A549 (cell line): ENCODE measurements at regions not wholly inside any gene's neighbourhood (a gene's known extent, or its start where the extent isn't known, plus 50 kb on each side); places are given as distances from the start of the nearest gene placed in this dataset.

ENCODE experiments used
- ATAC-seq, 2 experiments: fragments of 200-7000 bp in 1 of 2; fragments of >200 bp in 1 of 2; cut with Nextera tagmentation in 1 of 2; cut with Tn5 transposase in 1 of 2; 3 replicates each; pipeline versions ENCODE4 v1.8.0 to v1.9.1; 2018 to 2020; ENCODE audit warnings: mild to moderate bottlenecking in 1 of 2, moderate library complexity in 1 of 2
- CTCF ChIA-PET: fragments of 300-600 bp; sonication (Branson Sonifier 250); formaldehyde crosslinking; extraction: SDS; loops from one replicate; lab custom pipeline; 2021; ENCODE audit warnings: antibody characterized with exemption, inconsistent platforms; lab: Yijun Ruan, JAX
- POLR2A ChIA-PET: fragments of 350-600 bp; formaldehyde crosslinking; extraction: SDS; loops from one replicate; lab custom pipeline; 2021; ENCODE audit warnings: antibody characterized with exemption, inconsistent platforms; lab: Yijun Ruan, JAX
- DNase-seq, 2 experiments: peaks; one replicate each; pipeline versions ENCODE4 v3.0.0 to v3.0.0-alpha.2; 2011 to 2016; ENCODE audit warnings: low read depth in 1 of 2, low spot score in 1 of 2
- FAIRE-seq: peaks from 2 replicates; lab custom pipeline; 2011; peaks lifted over from hg19 to GRCh38; lab: Jason Lieb, UNC
- H3K27ac ChIP-seq, 2 experiments: fragments of >200 bp; sonication (Bioruptor Twin); formaldehyde crosslinking; 3 replicates each; pipeline ENCODE4 v1.5.1; 2016 to 2017
- H3K4me1 ChIP-seq: fragments of >200 bp; sonication (Bioruptor Twin); formaldehyde crosslinking; 3 replicates; pipeline ENCODE4 v1.6.1; 2016
- H3K4me2 ChIP-seq: fragments of >200 bp; sonication (Bioruptor Twin); formaldehyde crosslinking; 3 replicates; pipeline ENCODE4 v1.6.1; 2016
- H3K4me3 ChIP-seq: fragments of >200 bp; sonication (Bioruptor Twin); formaldehyde crosslinking; 3 replicates; pipeline ENCODE4 v1.5.1; 2016
- H3K9me3 ChIP-seq: fragments of >200 bp; sonication (Bioruptor Twin); formaldehyde crosslinking; 3 replicates; pipeline ENCODE4 v1.6.1; 2016
- ATOH8 ChIP-seq: fragments of 250-450 bp; sonication (Bioruptor Pico); IDR thresholded peaks from 2 replicates; pipeline ENCODE4 v1.5.0; 2020; ENCODE audit warnings: low read depth, mild to moderate bottlenecking, moderate library complexity
- CHD2 ChIP-seq: fragments of 150-350 bp; IDR thresholded peaks from 2 replicates; pipeline ENCODE4 v1.6.1; 2014; ENCODE audit warnings: low read length; ENCODE audit not compliant: partially characterized antibody
- CHD4 ChIP-seq: fragments of 200-600 bp; sonication (generic); IDR thresholded peaks from 2 replicates; pipeline ENCODE4 v1.6.1; 2016; ENCODE audit warnings: antibody characterized with exemption, mild to moderate bottlenecking, borderline replicate concordance
- CTCF ChIP-seq: fragments of >200 bp; sonication (Bioruptor Twin); formaldehyde crosslinking; IDR thresholded peaks from 3 replicates; pipeline ENCODE4 v1.5.1; 2016
- ELK1 ChIP-seq: fragments of 150-350 bp; IDR thresholded peaks from 2 replicates; pipeline ENCODE4 v1.6.1; 2014; ENCODE audit warnings: low read depth, mild to moderate bottlenecking, low read length
- FOSL2 ChIP-seq, 2 experiments: fragments of 450-650 bp in 1 of 2; fragments of >200 bp in 1 of 2; sonication (Bioruptor Twin) in 1 of 2; formaldehyde crosslinking; IDR thresholded peaks; 2 replicates each; pipeline versions ENCODE4 v1.5.0 to v1.6.1; 2016 to 2020; ENCODE audit warnings: mild to moderate bottlenecking in 1 of 2, moderate library complexity in 1 of 2
- HDAC2 ChIP-seq: fragments of 200-600 bp; sonication (generic); IDR thresholded peaks from 2 replicates; pipeline ENCODE4 v1.6.1; 2016
- HES2 ChIP-seq: fragments of >200 bp; sonication (Bioruptor Twin); formaldehyde crosslinking; IDR thresholded peaks from 2 replicates; pipeline ENCODE4 v1.6.1; 2016
- HMGXB4 ChIP-seq: fragments of 250-450 bp; sonication (Bioruptor Pico); IDR thresholded peaks from 2 replicates; pipeline ENCODE4 v1.5.0; 2021; ENCODE audit warnings: mild to moderate bottlenecking, moderate library complexity, borderline replicate concordance
- HOXB13 ChIP-seq: fragments of 250-450 bp; sonication (Bioruptor Pico); IDR thresholded peaks from 2 replicates; pipeline ENCODE4 v1.5.0; 2020; ENCODE audit warnings: low read depth, mild to moderate bottlenecking, moderate library complexity
- KDM5A ChIP-seq: fragments of 200-600 bp; sonication (generic); IDR thresholded peaks from 2 replicates; pipeline ENCODE4 v1.6.1; 2016; ENCODE audit warnings: antibody characterized with exemption, mild to moderate bottlenecking
- MYC ChIP-seq: IDR thresholded peaks from 2 replicates; pipeline ENCODE4 v1.6.1; 2012; ENCODE audit warnings: mild to moderate bottlenecking, inconsistent platforms, low read length, improper control_type of control experiment, borderline replicate concordance
- NR3C1 ChIP-seq: fragments of >200 bp; sonication (Bioruptor Twin); formaldehyde crosslinking; IDR thresholded peaks from 3 replicates; pipeline ENCODE4 v1.6.1; 2017
- SMC3 ChIP-seq: fragments of >200 bp; sonication (Bioruptor Twin); formaldehyde crosslinking; IDR thresholded peaks from 3 replicates; pipeline ENCODE4 v1.6.1; 2018; ENCODE audit warnings: inconsistent platforms
- TP53 ChIP-seq: fragments of 250-450 bp; sonication (Bioruptor Pico); IDR thresholded peaks from 2 replicates; pipeline ENCODE4 v1.5.0; 2021; ENCODE audit warnings: mild to moderate bottlenecking, moderate library complexity
- ZC3H11A ChIP-seq: fragments of 450-650 bp; IDR thresholded peaks from 2 replicates; pipeline ENCODE4 v1.6.1; 2014; ENCODE audit warnings: antibody characterized with exemption, mild to moderate bottlenecking
- ZFP36 ChIP-seq: fragments of 450-650 bp; IDR thresholded peaks from 2 replicates; pipeline ENCODE4 v1.6.1; 2014; ENCODE audit warnings: borderline replicate concordance; ENCODE audit not compliant: partially characterized antibody
- ZNF302 ChIP-seq: fragments of 250-450 bp; sonication (Bioruptor Pico); IDR thresholded peaks from 2 replicates; pipeline ENCODE4 v1.9.0; 2021; ENCODE audit warnings: inconsistent platforms, mild to moderate bottlenecking, moderate library complexity
- WGBS: methylation state at CpG from one replicate; pipeline ENCODE4 v1.1.6; 2017; ENCODE audit errors: missing lambda C conversion rate; 5-methylcytosine and 5-hydroxymethylcytosine counted together

GRCh38 chr1:60296794-60297193 is 223.2 kb upstream of the C1orf87 start:
- 17% methylated on average over 2 of the region's 2 CpGs for WGBS
- CTCF ChIA-PET = no interaction called here
- Histone ChIP-seq H3K4me2 (no peak overlapping the region), H3K4me1 (no peaks in the 10 kb centered on the region), H3K9me3 (no peaks in the 10 kb centered on the region), H3K4me3 (no peak overlapping the region), H3K27ac (no peak overlapping the region)
- POLR2A ChIA-PET = no interaction called here
- DNase-seq (no peak), FAIRE-seq (no peak), ATAC-seq (no peak)
- TF ChIP-seq HDAC2 (no peak), HOXB13 (CRISPR knock-in tag) (no peak), ATOH8 (CRISPR knock-in tag) (no peak), ELK1 (no peak), HMGXB4 (no peak)
- TF ChIP-seq, all 56 proteins: peak for 0

GRCh38 chr1:60292140-60292539 is 218.6 kb upstream of the C1orf87 start:
- ATAC-seq = no peak
- 6% methylated on average over 1 of the region's 1 CpG for WGBS
- CTCF ChIA-PET = no interaction called here

GRCh38 chr1:60290393-60290792 is 216.8 kb upstream of the C1orf87 start:
- TF ChIP-seq CTCF (no peak), MYC (no peak), HMGXB4 (no peak), SMC3 (no peak), NR3C1 (no peak), CHD4 (no peak), TP53 (CRISPR knock-in tag) (no peak), ELK1 (no peak), KDM5A (no peak), CHD2 (no peak)
- Histone ChIP-seq H3K4me3 (no peak overlapping the region), H3K9me3 (no peaks in the 10 kb centered on the region), H3K4me1 (no peaks in the 10 kb centered on the region), H3K27ac (no peak overlapping the region), H3K4me2 (no peak overlapping the region)
- POLR2A ChIA-PET = no interaction called here
- DNase-seq (no peak), FAIRE-seq (no peak), ATAC-seq (no peak)
- WGBS = 53% methylated on average over 6 of the region's 6 CpGs
- CTCF ChIA-PET = no interaction called here

More at GRCh38 chr1:60292140-60292539, 218.6 kb upstream of the C1orf87 start:
- TF ChIP-seq ZNF302 (CRISPR knock-in tag) = no peak
- no peak for TF ChIP-seq ZC3H11A
- no peak for TF ChIP-seq HDAC2
- no peak for TF ChIP-seq CHD4
- TF ChIP-seq ZFP36 = no peak
- TF ChIP-seq FOSL2 (IDR thresholded peaks at IDR 0.05) = no peak
- TF ChIP-seq FOSL2 (CRISPR knock-in tag; IDR thresholded peaks at IDR 0.05) = no peak
- TF ChIP-seq HES2 = no peak
- TF ChIP-seq TP53 (CRISPR knock-in tag) = no peak
- H3K4me3 ChIP-seq = no peak overlapping the region
- H3K27ac ChIP-seq = no peak overlapping the region
- POLR2A ChIA-PET = no interaction called here
- DNase-seq = no peak
- FAIRE-seq = no peak
- H3K4me1 ChIP-seq = no peaks in the 10 kb centered on the region
- H3K9me3 ChIP-seq = no peaks in the 10 kb centered on the region
- H3K4me2 ChIP-seq = no peak overlapping the region
